ENCODE measurements at regions not wholly inside any gene's neighbourhood (a gene's known extent, or its start where the extent isn't known, plus 50 kb on each side); places are given as distances from the start of the nearest gene placed in this dataset.

DNA sequence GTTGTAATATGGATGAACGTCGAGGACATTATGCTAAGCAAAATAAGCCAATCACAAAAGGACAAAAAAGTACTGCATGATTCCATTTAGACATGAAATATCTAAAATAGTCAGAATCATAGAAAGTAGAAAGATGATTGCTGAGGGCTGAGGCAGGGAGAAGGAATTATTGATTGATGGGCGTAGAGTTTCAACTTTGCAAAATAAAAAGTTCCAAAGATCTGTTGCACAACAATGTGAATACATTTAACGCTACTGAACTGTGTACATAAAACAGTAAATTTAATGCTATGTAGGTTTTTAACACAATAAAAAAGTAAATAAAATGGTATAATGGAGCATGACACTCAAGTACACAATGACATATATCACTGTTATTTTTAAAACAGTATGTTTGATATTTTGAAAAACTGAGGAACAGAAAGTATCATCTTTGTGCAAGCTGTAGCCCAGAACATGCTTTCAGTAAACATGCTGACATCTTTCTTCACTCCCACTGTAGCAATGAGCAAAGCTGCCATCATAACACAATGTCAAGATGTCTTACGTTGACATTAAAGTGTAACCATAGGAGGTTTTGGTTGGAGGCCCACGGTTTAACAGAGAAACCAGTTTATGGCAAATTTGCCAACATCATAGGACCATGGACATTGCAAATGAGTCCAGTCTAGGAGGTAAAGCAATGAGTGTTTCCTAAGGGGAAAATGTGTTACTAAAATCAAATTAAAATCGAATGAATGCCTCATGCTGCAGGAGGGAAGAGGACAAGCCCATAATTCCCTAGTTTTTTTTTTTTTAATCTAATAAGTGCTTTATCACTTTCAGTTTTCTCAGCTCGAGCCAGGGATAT, 125.8 kb upstream of the SGCD start:
- TF ChIP-seq, protein P1, sequence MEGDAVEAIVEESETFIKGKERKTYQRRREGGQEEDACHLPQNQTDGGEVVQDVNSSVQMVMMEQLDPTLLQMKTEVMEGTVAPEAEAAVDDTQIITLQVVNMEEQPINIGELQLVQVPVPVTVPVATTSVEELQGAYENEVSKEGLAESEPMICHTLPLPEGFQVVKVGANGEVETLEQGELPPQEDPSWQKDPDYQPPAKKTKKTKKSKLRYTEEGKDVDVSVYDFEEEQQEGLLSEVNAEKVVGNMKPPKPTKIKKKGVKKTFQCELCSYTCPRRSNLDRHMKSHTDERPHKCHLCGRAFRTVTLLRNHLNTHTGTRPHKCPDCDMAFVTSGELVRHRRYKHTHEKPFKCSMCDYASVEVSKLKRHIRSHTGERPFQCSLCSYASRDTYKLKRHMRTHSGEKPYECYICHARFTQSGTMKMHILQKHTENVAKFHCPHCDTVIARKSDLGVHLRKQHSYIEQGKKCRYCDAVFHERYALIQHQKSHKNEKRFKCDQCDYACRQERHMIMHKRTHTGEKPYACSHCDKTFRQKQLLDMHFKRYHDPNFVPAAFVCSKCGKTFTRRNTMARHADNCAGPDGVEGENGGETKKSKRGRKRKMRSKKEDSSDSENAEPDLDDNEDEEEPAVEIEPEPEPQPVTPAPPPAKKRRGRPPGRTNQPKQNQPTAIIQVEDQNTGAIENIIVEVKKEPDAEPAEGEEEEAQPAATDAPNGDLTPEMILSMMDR (IDR thresholded peaks at IDR 0.05; ENCODE audit: control extremely low read depth in 1 of 3, insufficient read depth in 1 of 3, low read depth in 1 of 3, low read length in 3 of 3), result no peak
- TF ChIP-seq SIN3A (conservative IDR thresholded peaks at IDR 0.05 in 1 of 2, IDR thresholded peaks at IDR 0.05 in 1 of 2; ENCODE audit: low read depth in 1 of 2, low read length in 2 of 2), result no peak
- no peak for TF ChIP-seq ZNF274 (IDR thresholded peaks at IDR 0.05; ENCODE audit: borderline replicate concordance, extremely low read depth, low read length)
- TF ChIP-seq ASH2L (IDR thresholded peaks at IDR 0.05; ENCODE audit: low read length), result no peak
- TF ChIP-seq GABPA (IDR thresholded peaks at IDR 0.05; ENCODE audit: borderline replicate concordance, insufficient read depth, low read length), result no peak
- no peak for TF ChIP-seq CEBPB (IDR thresholded peaks at IDR 0.05; ENCODE audit: low read depth, low read length)

Measured in H1 (cell line).